Liver (tissue), 3 donors: ENCODE measurements at regions not wholly inside any gene's neighbourhood (a gene's known extent, or its start where the extent isn't known, plus 50 kb on each side); places are given as distances from the start of the nearest gene placed in this dataset.

Experiments
- CTCF ChIP-seq: fragments of 150-350 bp; IDR thresholded peaks from 2 replicates; pipeline ENCODE4 v1.5.1; 2017; ENCODE audit warnings: improper control_type of control experiment, low read depth, low read length; ENCODE audit not compliant: missing input control
- MAX ChIP-seq: IDR thresholded peaks from 2 replicates; pipeline ENCODE4 v1.6.1; 2016; ENCODE audit warnings: antibody characterized with exemption
- RAD21 ChIP-seq, 2 donors: IDR thresholded peaks; 2 replicates each; pipeline ENCODE4 v1.6.1; 2016; ENCODE audit warnings: antibody characterized with exemption in 2 of 2, mild to moderate bottlenecking in 2 of 2
- RXRA ChIP-seq, 2 donors: IDR thresholded peaks; 2 replicates each; pipeline ENCODE4 v1.6.1; 2017 to 2018; ENCODE audit warnings: antibody characterized with exemption in 2 of 2, mild to moderate bottlenecking in 1 of 2
- SP1 ChIP-seq: IDR thresholded peaks from 2 replicates; pipeline ENCODE4 v1.6.1; 2018; ENCODE audit warnings: antibody characterized with exemption, mild to moderate bottlenecking
- donor health status: healthy.
- donor health status: healthy.

GRCh38 chrY:8547931-8548330 is 789.3 kb upstream of the TSPY4 start:
- no peak for TF ChIP-seq CTCF
- no peak for TF ChIP-seq SP1
- TF ChIP-seq MAX: no peak
- no peak for TF ChIP-seq RAD21 (IDR thresholded peaks at IDR 0.05)
- no peak for TF ChIP-seq RXRA (IDR thresholded peaks at IDR 0.05)
